SK-N-SH treated with all-trans-retinoic acid at 6 μM for 48 hours (cell line): ENCODE measurements at regions not wholly inside any gene's neighbourhood (a gene's known extent, or its start where the extent isn't known, plus 50 kb on each side); places are given as distances from the start of the nearest gene placed in this dataset.

Source experiments
- CREB5 ChIP-seq: fragments of 250-450 bp; sonication (Bioruptor Pico); IDR thresholded peaks from 2 replicates; pipeline ENCODE4 v1.5.1; 2020; ENCODE audit warnings: low read depth, mild to moderate bottlenecking, moderate library complexity
- PATZ1 ChIP-seq: fragments of 250-450 bp; sonication (Bioruptor Pico); IDR thresholded peaks from 2 replicates; pipeline ENCODE4 v1.8.0; 2020; ENCODE audit warnings: mild to moderate bottlenecking, moderate library complexity, borderline replicate concordance
- POU6F1 ChIP-seq: fragments of 250-450 bp; sonication (Bioruptor Pico); IDR thresholded peaks from 2 replicates; pipeline ENCODE4 v1.8.0; 2021; ENCODE audit warnings: low read depth, mild to moderate bottlenecking, moderate library complexity, borderline replicate concordance
- SNAI2 ChIP-seq: fragments of 250-450 bp; sonication (Bioruptor Pico); IDR thresholded peaks from 2 replicates; pipeline ENCODE4 v1.5.0; 2020; ENCODE audit warnings: mild to moderate bottlenecking, moderate library complexity
- TCF4 ChIP-seq: fragments of 250-450 bp; sonication (Bioruptor Pico); IDR thresholded peaks from 2 replicates; pipeline ENCODE4 v1.8.0; 2021; ENCODE audit warnings: mild to moderate bottlenecking, moderate library complexity, borderline replicate concordance
- ZFP3 ChIP-seq: fragments of 250-450 bp; sonication (Bioruptor Pico); IDR thresholded peaks from 2 replicates; pipeline ENCODE4 v1.5.0; 2020; ENCODE audit warnings: mild to moderate bottlenecking, moderate library complexity
- ZNF565 ChIP-seq: fragments of 450-650 bp; formaldehyde crosslinking; conservative IDR thresholded peaks from 2 replicates; pipeline ENCODE4 v1.5.0; 2020; ENCODE audit warnings: low read depth, mild to moderate bottlenecking, moderate library complexity

DNA sequence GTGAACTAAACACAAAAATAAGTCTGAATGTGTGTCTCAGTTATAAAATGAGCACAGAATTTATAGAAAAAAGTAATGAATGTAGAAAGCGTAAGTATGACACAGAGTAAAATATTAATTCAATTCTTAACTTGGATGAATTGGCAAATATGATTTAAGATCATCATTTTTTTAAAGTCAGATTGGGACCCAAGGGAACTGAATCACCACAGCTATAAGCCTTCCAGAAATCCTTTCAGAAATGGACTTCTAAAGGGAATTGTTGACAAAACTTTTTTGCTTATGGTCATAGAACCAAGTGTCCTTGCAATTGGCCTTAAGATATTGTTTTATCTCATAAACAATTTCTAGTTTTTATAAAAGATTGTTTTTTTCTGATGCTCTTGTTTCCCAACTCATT is 495.1 kb upstream of the DAB2 start:
- TF ChIP-seq TCF4 (CRISPR knock-in tag) = no peak
- TF ChIP-seq ZFP3 (CRISPR knock-in tag) = no peak
- no peak for TF ChIP-seq SNAI2 (CRISPR knock-in tag)
- TF ChIP-seq ZNF565 (CRISPR knock-in tag) = no peak
- no peak for TF ChIP-seq CREB5 (CRISPR knock-in tag)
- TF ChIP-seq POU6F1 (CRISPR knock-in tag) = no peak
- TF ChIP-seq PATZ1 = no peak
